Activated naive CD4-positive, alpha-beta T cell treated with anti-CD3 and anti-CD28 coated beads for 36 hours (primary cell): ENCODE measurements at regions not wholly inside any gene's neighbourhood (a gene's known extent, or its start where the extent isn't known, plus 50 kb on each side); places are given as distances from the start of the nearest gene placed in this dataset.

Experiments used
- CTCF ChIA-PET: fragments of 350-600 bp; sonication (Branson Sonifier 250); formaldehyde crosslinking; loops from one replicate; lab custom pipeline; 2021; ENCODE audit warnings: antibody characterized with exemption; lab: Charles Lee
- DNase-seq: peaks from one replicate; pipeline ENCODE4 v3.0.0-alpha.2; 2020
- H3K27ac Mint-ChIP-seq: one replicate; pipeline ENCODE4 v1.8.0; 2021; ENCODE audit warnings: mild to moderate bottlenecking, mixed read lengths
- H3K27me3 Mint-ChIP-seq: one replicate; pipeline ENCODE4 v1.8.0; 2021; ENCODE audit warnings: low read depth, mixed read lengths
- H3K36me3 Mint-ChIP-seq: one replicate; pipeline ENCODE4 v1.8.0; 2021; ENCODE audit warnings: low read depth, mixed read lengths
- H3K4me1 Mint-ChIP-seq: one replicate; pipeline ENCODE4 v1.8.0; 2021; ENCODE audit warnings: low read depth, mixed read lengths
- H3K4me3 Mint-ChIP-seq: one replicate; pipeline ENCODE4 v1.8.0; 2021; ENCODE audit warnings: mild to moderate bottlenecking, moderate library complexity, mixed read lengths
- H3K9me3 Mint-ChIP-seq: one replicate; pipeline ENCODE4 v1.8.0; 2021; ENCODE audit warnings: mixed read lengths
- intact Hi-C: fragments of 100-400 bp; cut with micrococcal nuclease; formaldehyde crosslinking; loops from one replicate; pipeline ENCODE4 v1.15.1; 2023

GRCh38 chr5:86127696-86128095 lies 490.0 kb upstream of the COX7C start:
- no peaks in the 10 kb centered on the region for H3K9me3 Mint-ChIP-seq
- H3K4me3 Mint-ChIP-seq, result no peak overlapping the region
- no peaks in the 10 kb centered on the region for H3K36me3 Mint-ChIP-seq
- CTCF ChIA-PET, result no interaction called here
- intact Hi-C loops, result no loop called here
- H3K27ac Mint-ChIP-seq, result no peak overlapping the region
- no peaks in the 10 kb centered on the region for H3K27me3 Mint-ChIP-seq
- no peak for DNase-seq
- H3K4me1 Mint-ChIP-seq, result no peaks in the 10 kb centered on the region

- Mint-ChIP-seq H3K9me3 (no peaks in the 10 kb centered on the region), H3K27ac (no peak overlapping the region)
- intact Hi-C loops, result no loop called here
Observed at GRCh38 chr5:86129009-86129408, 488.7 kb upstream of the COX7C start.

DNA sequence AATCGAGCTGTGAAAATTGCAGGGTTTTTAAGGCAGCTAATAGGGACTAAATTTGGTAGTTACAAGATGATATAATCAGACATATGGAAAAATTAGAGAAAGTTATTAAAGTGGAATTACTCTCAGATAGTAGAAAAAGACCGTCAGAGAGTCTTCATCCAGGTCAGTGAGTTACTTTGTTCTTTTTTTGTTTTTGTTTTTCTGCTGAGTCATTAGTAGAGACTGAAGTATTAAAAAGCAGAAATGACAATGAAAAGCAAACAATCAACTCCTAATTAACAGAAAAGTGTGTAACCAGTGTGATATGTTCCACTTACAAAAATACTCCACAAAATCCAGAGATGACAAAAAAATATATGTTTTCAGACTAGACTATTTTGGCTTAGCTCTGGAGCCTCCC lies 480.4 kb upstream of the COX7C start:
- no peaks in the 10 kb centered on the region for H3K9me3 Mint-ChIP-seq
- intact Hi-C loops, result no loop called here
- no peaks in the 10 kb centered on the region for H3K27me3 Mint-ChIP-seq
- no peaks in the 10 kb centered on the region for H3K4me1 Mint-ChIP-seq
- H3K36me3 Mint-ChIP-seq, result no peaks in the 10 kb centered on the region
- H3K4me3 Mint-ChIP-seq, result no peak overlapping the region
- no peak overlapping the region for H3K27ac Mint-ChIP-seq
- no peak for DNase-seq
- CTCF ChIA-PET, result no interaction called here

More at GRCh38 chr5:86129009-86129408, 488.7 kb upstream of the COX7C start:
- no peak overlapping the region for H3K4me3 Mint-ChIP-seq
- CTCF ChIA-PET, result no interaction called here
- no peaks in the 10 kb centered on the region for H3K27me3 Mint-ChIP-seq
- DNase-seq, result no peak
- H3K4me1 Mint-ChIP-seq, result no peaks in the 10 kb centered on the region
- H3K36me3 Mint-ChIP-seq, result no peaks in the 10 kb centered on the region

- no peaks in the 10 kb centered on the region for H3K27me3 Mint-ChIP-seq
- H3K4me1 Mint-ChIP-seq, result no peaks in the 10 kb centered on the region
- H3K9me3 Mint-ChIP-seq, result peaks cover 6% of the 10 kb centered on the region
- intact Hi-C loops, result no loop called here
- CTCF ChIA-PET, result no interaction called here
- H3K4me3 Mint-ChIP-seq, result no peak overlapping the region
- no peaks in the 10 kb centered on the region for H3K36me3 Mint-ChIP-seq
- DNase-seq, result no peak
- H3K27ac Mint-ChIP-seq, result no peak overlapping the region
Observed at GRCh38 chr5:86143837-86144236, 473.9 kb upstream of the COX7C start.

GRCh38 chr5:86152988-86153560 lies 464.7 kb upstream of the COX7C start:
- Mint-ChIP-seq H3K4me3 (no peak overlapping the region), H3K27ac (no peak overlapping the region), H3K36me3 (no peaks in the 10 kb centered on the region), H3K4me1 (no peaks in the 10 kb centered on the region), H3K9me3 (no peaks in the 10 kb centered on the region), H3K27me3 (no peaks in the 10 kb centered on the region)
- CTCF ChIA-PET, result no interaction called here
- intact Hi-C loops, result no loop called here
- no peak for DNase-seq

DNA sequence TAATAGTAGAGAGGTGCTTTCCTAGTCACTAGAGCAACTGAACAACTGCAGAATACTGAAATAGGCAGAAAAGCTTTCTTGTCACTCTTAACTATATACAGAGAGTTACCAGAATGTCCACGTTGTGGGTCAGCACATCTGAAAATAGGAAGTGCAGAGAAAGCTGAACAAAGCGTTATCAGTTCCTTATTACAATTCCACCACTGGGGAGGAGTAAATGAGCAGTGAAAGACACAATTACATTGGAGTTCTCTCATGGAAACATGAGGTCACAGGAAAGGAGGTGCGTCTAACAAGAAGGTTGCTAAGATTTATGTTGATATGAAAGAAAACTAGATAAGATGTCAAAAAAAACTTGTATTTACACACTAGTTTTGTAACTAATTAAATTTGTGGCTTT lies 461.9 kb upstream of the COX7C start:
- Mint-ChIP-seq H3K9me3 (no peaks in the 10 kb centered on the region), H3K36me3 (no peaks in the 10 kb centered on the region)

DNA sequence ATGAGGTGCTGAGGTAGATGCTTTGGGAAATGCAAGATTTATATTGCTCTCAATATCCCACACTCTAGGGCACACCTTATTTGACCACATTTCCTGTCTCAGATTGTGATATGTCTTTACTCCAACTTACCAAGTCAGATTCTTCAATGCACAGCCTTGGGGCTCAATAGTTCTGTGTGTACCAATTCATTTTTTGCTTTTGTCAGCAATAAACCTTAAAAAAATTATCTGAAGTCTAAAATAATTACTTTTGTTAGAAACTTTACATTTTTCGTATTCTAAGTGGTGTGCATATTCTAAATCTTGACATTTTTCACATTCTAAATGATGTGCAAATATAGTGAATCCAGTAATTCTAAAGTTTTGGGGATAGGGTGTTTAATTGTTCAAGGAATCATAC lies 447.5 kb upstream of the COX7C start:
- Mint-ChIP-seq H3K36me3 (no peaks in the 10 kb centered on the region), H3K9me3 (peaks cover 3% of the 10 kb centered on the region), H3K4me1 (no peaks in the 10 kb centered on the region), H3K4me3 (no peak overlapping the region), H3K27me3 (no peaks in the 10 kb centered on the region), H3K27ac (no peak overlapping the region)
- DNase-seq, result no peak
- intact Hi-C loops, result no loop called here
- CTCF ChIA-PET, result no interaction called here

More for the DNA sequence above, 461.9 kb upstream of the COX7C start:
- Mint-ChIP-seq H3K4me3 (no peak overlapping the region), H3K4me1 (no peaks in the 10 kb centered on the region), H3K27ac (no peak overlapping the region), H3K27me3 (no peaks in the 10 kb centered on the region)
- intact Hi-C loops, result no loop called here
- CTCF ChIA-PET, result no interaction called here
- no peak for DNase-seq

- Mint-ChIP-seq H3K27ac (no peak overlapping the region), H3K36me3 (no peaks in the 10 kb centered on the region), H3K4me3 (no peak overlapping the region), H3K27me3 (no peaks in the 10 kb centered on the region), H3K4me1 (no peaks in the 10 kb centered on the region), H3K9me3 (no peaks in the 10 kb centered on the region)
- CTCF ChIA-PET, result no interaction called here
- no peak for DNase-seq
- intact Hi-C loops, result no loop called here
Observed at GRCh38 chr5:86175224-86175623, 442.5 kb upstream of the COX7C start.

DNA sequence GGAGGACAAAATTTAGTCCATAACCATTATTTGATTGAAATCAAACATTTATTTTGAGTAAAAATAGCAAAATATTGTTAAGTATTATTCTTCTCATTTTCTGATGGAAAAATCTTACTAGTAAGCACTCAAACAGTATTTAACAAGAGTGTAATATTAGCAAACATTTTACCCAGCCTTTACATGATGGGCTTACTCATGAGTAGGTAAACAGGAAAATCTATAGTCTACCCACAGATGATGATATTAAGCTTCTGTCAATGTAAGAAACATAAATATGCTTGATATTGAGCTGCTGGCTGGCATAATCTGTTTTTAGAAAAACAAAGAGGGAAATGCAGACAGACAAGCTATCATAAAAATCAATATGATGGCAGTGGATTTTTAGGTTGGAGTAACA lies 418.5 kb upstream of the COX7C start:
- H3K27ac Mint-ChIP-seq, result no peak overlapping the region
- no peak overlapping the region for H3K4me3 Mint-ChIP-seq
- intact Hi-C loops, result no loop called here
- H3K36me3 Mint-ChIP-seq, result no peaks in the 10 kb centered on the region
- H3K4me1 Mint-ChIP-seq, result no peaks in the 10 kb centered on the region
- CTCF ChIA-PET, result no interaction called here
- no peaks in the 10 kb centered on the region for H3K27me3 Mint-ChIP-seq
- no peak for DNase-seq
- H3K9me3 Mint-ChIP-seq, result no peaks in the 10 kb centered on the region

DNA sequence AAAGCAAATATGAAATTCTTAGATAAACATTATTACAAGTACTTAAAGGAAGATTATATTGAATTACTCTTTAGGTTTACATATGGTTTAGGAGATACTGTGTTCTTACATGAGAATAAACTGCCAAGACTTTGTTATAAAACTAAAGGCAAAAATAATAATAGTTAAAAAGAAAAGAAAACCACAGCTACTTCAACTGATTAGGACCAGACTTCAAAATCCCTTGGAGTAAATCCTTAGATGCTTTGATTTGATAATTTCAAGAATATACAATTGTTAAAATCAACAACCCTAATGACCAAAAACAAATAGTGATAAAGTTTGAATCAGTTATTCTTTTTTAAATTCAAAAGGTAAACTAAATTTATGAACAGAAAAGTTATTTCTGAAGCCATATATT lies 389.6 kb upstream of the COX7C start:
- Mint-ChIP-seq H3K36me3 (no peaks in the 10 kb centered on the region), H3K4me3 (no peak overlapping the region), H3K4me1 (no peaks in the 10 kb centered on the region)

DNA sequence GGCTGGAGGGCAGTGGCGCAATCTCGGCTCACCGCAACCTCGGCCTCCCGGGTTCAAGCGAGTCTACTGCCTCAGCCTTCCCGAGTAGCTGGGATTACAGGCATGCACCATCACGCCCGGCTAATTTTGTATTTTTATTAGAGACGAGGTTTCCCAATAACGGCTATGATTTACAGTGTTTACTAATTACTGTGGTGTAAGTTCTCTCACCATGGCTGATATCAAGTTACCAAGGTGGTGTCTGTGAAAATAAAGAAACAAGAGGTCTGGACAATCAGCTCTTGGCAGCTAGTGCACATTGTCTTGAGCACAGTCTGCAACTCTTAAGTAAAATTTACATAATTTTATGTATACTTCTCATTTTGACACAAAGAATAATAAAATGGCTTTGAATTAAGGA lies 385.5 kb upstream of the COX7C start:
- H3K9me3 Mint-ChIP-seq, result no peaks in the 10 kb centered on the region
- intact Hi-C loops, result no loop called here

More for the DNA sequence above, 389.6 kb upstream of the COX7C start:
- DNase-seq, result no peak
- intact Hi-C loops, result no loop called here
- H3K27me3 Mint-ChIP-seq, result no peaks in the 10 kb centered on the region
- CTCF ChIA-PET, result no interaction called here
- H3K9me3 Mint-ChIP-seq, result peaks cover 3% of the 10 kb centered on the region
- H3K27ac Mint-ChIP-seq, result no peak overlapping the region

GRCh38 chr5:86244153-86244552 lies 373.6 kb upstream of the COX7C start:
- H3K27me3 Mint-ChIP-seq, result no peaks in the 10 kb centered on the region
- DNase-seq, result no peak
- no peaks in the 10 kb centered on the region for H3K36me3 Mint-ChIP-seq
- no peaks in the 10 kb centered on the region for H3K4me1 Mint-ChIP-seq
- H3K9me3 Mint-ChIP-seq, result peaks cover under 1% of the 10 kb centered on the region
- no peak overlapping the region for H3K4me3 Mint-ChIP-seq
- intact Hi-C loops, result no loop called here
- CTCF ChIA-PET, result no interaction called here
- H3K27ac Mint-ChIP-seq, result no peak overlapping the region

More for the DNA sequence above, 385.5 kb upstream of the COX7C start:
- Mint-ChIP-seq H3K4me1 (no peaks in the 10 kb centered on the region), H3K36me3 (no peaks in the 10 kb centered on the region), H3K27me3 (no peaks in the 10 kb centered on the region), H3K27ac (no peak overlapping the region), H3K4me3 (no peak overlapping the region)
- CTCF ChIA-PET, result no interaction called here
- no peak for DNase-seq

GRCh38 chr5:86257871-86258270 lies 359.9 kb upstream of the COX7C start:
- intact Hi-C loops, result no loop called here
- DNase-seq, result no peak
- H3K9me3 Mint-ChIP-seq, result no peaks in the 10 kb centered on the region
- CTCF ChIA-PET, result no interaction called here
- H3K27me3 Mint-ChIP-seq, result no peaks in the 10 kb centered on the region
- H3K4me3 Mint-ChIP-seq, result no peak overlapping the region
- no peak overlapping the region for H3K27ac Mint-ChIP-seq
- H3K36me3 Mint-ChIP-seq, result no peaks in the 10 kb centered on the region
- H3K4me1 Mint-ChIP-seq, result no peaks in the 10 kb centered on the region
